Right lobe of liver (tissue), 4 donors: ENCODE measurements at regions not wholly inside any gene's neighbourhood (a gene's known extent, or its start where the extent isn't known, plus 50 kb on each side); places are given as distances from the start of the nearest gene placed in this dataset.

Experiments
- CTCF ChIP-seq, 4 donors: fragments of 200-600 bp in 3 of 4; fragments of 450-650 bp in 1 of 4; IDR thresholded peaks; one replicate each; pipeline versions ENCODE4 v1.5.1 to v1.8.0; 2016 to 2022; ENCODE audit warnings: antibody characterized with exemption in 4 of 4, mild to moderate bottlenecking in 2 of 4
- POLR2A ChIP-seq: fragments of 450-650 bp; IDR thresholded peaks from one replicate; pipeline ENCODE4 v1.6.1; 2017; ENCODE audit warnings: antibody characterized with exemption, mild to moderate bottlenecking
- donor health status: DM: no; HTN: no; CAD: no.
- donor health status: DM: no; HTN: no; CAD: no.
- donor health status: DM: no; HTN: yes; CAD: no.

DNA sequence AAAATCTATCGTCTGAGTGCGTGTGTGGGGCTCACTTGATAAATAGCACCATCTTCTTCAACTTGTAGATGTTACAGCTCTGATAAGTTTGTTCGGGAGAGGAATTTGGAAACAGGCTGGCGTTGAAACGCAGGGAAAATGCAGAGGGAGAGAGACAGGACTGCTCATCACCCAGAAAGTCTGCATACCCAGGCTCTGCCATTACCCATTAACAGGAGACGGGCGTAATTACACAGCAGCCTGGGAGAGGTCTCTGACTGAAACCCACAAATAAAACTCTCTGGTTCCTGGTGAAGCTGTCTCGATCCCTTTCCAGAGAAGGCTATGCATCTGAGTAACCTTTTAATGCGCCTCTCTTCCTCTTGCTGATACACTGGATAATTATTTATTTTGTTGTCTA is 547.3 kb downstream of the BCL11B start:
- TF ChIP-seq CTCF (IDR thresholded peaks at IDR 0.05) (no peak), POLR2A (no peak)
